SK-N-SH (cell line): ENCODE measurements at regions not wholly inside any gene's neighbourhood (a gene's known extent, or its start where the extent isn't known, plus 50 kb on each side); places are given as distances from the start of the nearest gene placed in this dataset.

Source experiments
- CTCF ChIP-seq: fragments of 200-600 bp; sonication (generic); IDR thresholded peaks from 2 replicates; pipeline ENCODE4 v1.6.1; 2017; ENCODE audit warnings: antibody characterized with exemption, mild to moderate bottlenecking, moderate library complexity
- EZH2phosphoT487 ChIP-seq: fragments of 200-600 bp; sonication (generic); IDR thresholded peaks from 2 replicates; pipeline ENCODE4 v1.6.1; 2017; ENCODE audit warnings: low read depth, mixed run types, mild to moderate bottlenecking, antibody characterized with exemption, moderate library complexity, borderline replicate concordance
- FOXM1 ChIP-seq: IDR thresholded peaks from 2 replicates; pipeline ENCODE4 v1.4.0; 2012; ENCODE audit warnings: low read depth, mild to moderate bottlenecking
- PBX3 ChIP-seq: IDR thresholded peaks from 2 replicates; pipeline ENCODE4; 2012
- POLR2AphosphoS5 ChIP-seq: IDR thresholded peaks from 2 replicates; pipeline ENCODE4 v1.6.1; 2012; ENCODE audit warnings: low read depth, low read length
- REST ChIP-seq: IDR thresholded peaks from 2 replicates; pipeline ENCODE4 v1.6.1; 2012; ENCODE audit warnings: mild to moderate bottlenecking, low read depth, low read length, moderate library complexity

- TF ChIP-seq FOXM1 (no peak), POLR2AphosphoS5 (no peak), REST (no peak), PBX3 (no peak), CTCF (no peak), EZH2phosphoT487 (no peak)
Measured at GRCh38 chr14:106187216-106187615, 660.8 kb downstream of the TMEM121 start.
